ENCODE measurements at regions not wholly inside any gene's neighbourhood (a gene's known extent, or its start where the extent isn't known, plus 50 kb on each side); places are given as distances from the start of the nearest gene placed in this dataset.
"Not testable (repeated sequence)": the region's sequence is repeated elsewhere in the genome, so short reads cannot be mapped to it uniquely, and the experiment has no call there.

GRCh38 chr1:234851450-234852438, 241.8 kb upstream of the IRF2BP2 start:
- intact Hi-C loops (cut with DNase I; ENCODE audit: low total_unique reads), result no loop called here
- TF ChIP-seq CTCF (IDR thresholded peaks at IDR 0.05), result no peak
- TF ChIP-seq POLR2A (IDR thresholded peaks at IDR 0.05), result no peak
- 64 to 68% methylated on average over 9 of the region's 9 CpGs for WGBS, 2 donors
- no peak for DNase-seq (ENCODE audit: low spot score in 2 of 2)
- H3K4me3 ChIP-seq (ENCODE audit: low read depth, poor library complexity, severe bottlenecking), result no peak overlapping the region

- intact Hi-C loops (cut with DNase I; ENCODE audit: low total_unique reads), result no loop called here
- no peak for DNase-seq (ENCODE audit: low spot score in 2 of 2)
- 70 to 72% methylated on average over 8 of the region's 8 CpGs for WGBS, 2 donors
- TF ChIP-seq POLR2A (IDR thresholded peaks at IDR 0.05), result no peak
- no peak for TF ChIP-seq CTCF (IDR thresholded peaks at IDR 0.05)
- H3K4me3 ChIP-seq (ENCODE audit: low read depth, poor library complexity, severe bottlenecking), result no peak overlapping the region
Observed at GRCh38 chr1:234849832-234850231, 239.9 kb upstream of the IRF2BP2 start.

GRCh38 chr1:234848972-234849649, 239.1 kb upstream of the IRF2BP2 start:
- WGBS, 2 donors, result 70 to 74% methylated on average over 6 of the region's 6 CpGs
- intact Hi-C loops (cut with DNase I; ENCODE audit: low total_unique reads), result no loop called here
- no peak for TF ChIP-seq POLR2A (IDR thresholded peaks at IDR 0.05)
- no peak for DNase-seq (ENCODE audit: low spot score in 2 of 2)
- H3K4me3 ChIP-seq (ENCODE audit: low read depth, poor library complexity, severe bottlenecking), result no peak overlapping the region

- DNase-seq (ENCODE audit: low spot score in 2 of 2); intact Hi-C loops (cut with DNase I; ENCODE audit: low total_unique reads); H3K4me3 ChIP-seq (ENCODE audit: low read depth, poor library complexity, severe bottlenecking): not testable (repeated sequence)
- WGBS, 2 donors, result 90 to 94% methylated on average over 2 of the region's 2 CpGs
Observed at GRCh38 chr1:234846813-234847212, 236.8 kb upstream of the IRF2BP2 start.

- intact Hi-C loops (cut with DNase I; ENCODE audit: low total_unique reads), result no loop called here
- DNase-seq (ENCODE audit: low spot score in 2 of 2), result no peak
- no peak overlapping the region for H3K4me3 ChIP-seq (ENCODE audit: low read depth, poor library complexity, severe bottlenecking)
- 68 to 75% methylated on average over 2 of the region's 2 CpGs for WGBS, 2 donors
- no peak for TF ChIP-seq CTCF (IDR thresholded peaks at IDR 0.05)
- no peak for TF ChIP-seq POLR2A (IDR thresholded peaks at IDR 0.05)
Observed at GRCh38 chr1:234845836-234846235, 235.9 kb upstream of the IRF2BP2 start.

GRCh38 chr1:234845097-234845660, 235.2 kb upstream of the IRF2BP2 start:
- DNase-seq (ENCODE audit: low spot score in 2 of 2), result no peak
- TF ChIP-seq POLR2A (IDR thresholded peaks at IDR 0.05) (no peak), CTCF (IDR thresholded peaks at IDR 0.05) (no peak)
- no peak overlapping the region for H3K4me3 ChIP-seq (ENCODE audit: low read depth, poor library complexity, severe bottlenecking)
- intact Hi-C loops (cut with DNase I; ENCODE audit: low total_unique reads), result no loop called here
- 77 to 80% methylated on average over 5 of the region's 5 CpGs for WGBS, 2 donors
